GM21390 (cell line): ENCODE measurements at regions not wholly inside any gene's neighbourhood (a gene's known extent, or its start where the extent isn't known, plus 50 kb on each side); places are given as distances from the start of the nearest gene placed in this dataset.

ENCODE experiments used
- ATAC-seq: cut with Tn5 transposase; IDR thresholded peaks from one replicate; pipeline ENCODE4 v1.9.1; 2021; ENCODE audit not compliant: unreplicated experiment

GRCh38 chr10:4051011-4051640 is 266.1 kb upstream of the KLF6 start:
- ATAC-seq, result no peak

DNA sequence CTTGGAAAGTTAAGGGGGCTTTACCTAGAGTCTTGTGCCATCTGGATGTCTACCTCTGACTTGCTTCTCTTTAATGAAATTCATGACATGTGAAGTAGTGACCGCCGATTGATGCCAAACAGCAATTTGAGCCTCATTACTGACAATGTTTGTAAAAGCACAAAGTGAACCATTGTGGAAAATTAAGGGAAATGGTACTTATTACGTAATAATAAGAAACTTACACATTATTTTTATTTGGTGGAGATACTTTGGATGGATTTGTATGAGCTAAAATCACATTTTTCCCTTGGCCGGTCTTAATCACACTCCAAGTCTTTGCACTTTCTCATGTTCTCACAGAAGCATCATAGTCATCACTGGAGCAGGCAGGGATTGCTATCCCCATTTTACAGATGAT is 265.1 kb upstream of the KLF6 start:
- no peak for ATAC-seq

DNA sequence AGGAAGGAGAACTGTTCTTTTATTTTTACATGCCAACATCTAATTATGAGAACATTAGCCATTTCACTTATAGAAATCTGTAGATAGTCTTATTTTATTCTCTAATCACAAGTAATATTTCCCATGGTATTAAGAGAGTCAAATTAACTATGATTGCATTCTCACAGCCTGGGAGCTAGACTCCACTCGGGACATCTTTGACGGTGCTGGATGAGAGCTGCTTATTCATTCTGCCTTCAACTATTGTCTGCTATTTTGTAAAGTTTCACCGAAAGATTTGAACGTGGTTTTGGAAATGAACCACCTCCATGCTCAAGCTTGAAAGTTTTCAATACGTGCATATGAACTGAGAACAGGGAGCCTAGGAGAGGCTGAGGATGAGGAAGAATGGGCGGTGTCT is 264.3 kb upstream of the KLF6 start:
- no peak for ATAC-seq

GRCh38 chr10:4048236-4048864 is 263.3 kb upstream of the KLF6 start:
- no peak for ATAC-seq

DNA sequence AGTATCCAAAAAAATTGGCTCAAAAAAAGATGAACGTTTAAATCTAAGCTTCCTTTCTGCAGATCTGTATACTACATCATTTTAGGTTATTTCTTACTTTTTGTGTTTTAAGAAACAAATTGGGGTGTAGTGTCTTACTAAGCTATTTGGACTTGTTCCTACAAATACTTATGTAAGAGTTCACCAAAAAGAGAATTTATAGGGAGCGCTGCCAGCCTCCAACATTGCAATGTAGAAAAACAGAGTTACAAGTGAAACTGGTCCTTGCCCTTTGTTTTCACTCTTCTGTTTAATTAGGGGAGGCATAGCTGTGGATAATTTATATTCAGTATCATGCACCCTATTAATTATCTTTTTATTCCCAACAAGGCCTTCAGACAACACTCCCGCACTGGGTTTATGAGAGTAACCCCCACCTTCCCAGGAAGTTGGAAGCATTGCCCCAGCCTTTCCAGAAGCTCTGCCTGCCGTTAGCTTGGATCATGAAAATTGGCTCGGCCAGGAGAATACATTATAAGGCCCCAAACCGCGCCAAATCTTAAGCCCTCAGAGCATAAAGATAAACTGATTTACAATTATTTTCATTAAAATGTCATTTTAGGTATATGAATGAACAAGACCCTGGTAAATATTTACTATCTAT is 261.8 kb upstream of the KLF6 start:
- no peak for ATAC-seq

GRCh38 chr10:4046030-4046429 is 261.0 kb upstream of the KLF6 start:
- ATAC-seq, result no peak

GRCh38 chr10:4043897-4044665 is 259.1 kb upstream of the KLF6 start:
- ATAC-seq, result no peak

- no peak for ATAC-seq
Observed at GRCh38 chr10:4041635-4042034, 256.6 kb upstream of the KLF6 start.

- no peak for ATAC-seq
Observed at GRCh38 chr10:4038000-4038399, 253.0 kb upstream of the KLF6 start.

DNA sequence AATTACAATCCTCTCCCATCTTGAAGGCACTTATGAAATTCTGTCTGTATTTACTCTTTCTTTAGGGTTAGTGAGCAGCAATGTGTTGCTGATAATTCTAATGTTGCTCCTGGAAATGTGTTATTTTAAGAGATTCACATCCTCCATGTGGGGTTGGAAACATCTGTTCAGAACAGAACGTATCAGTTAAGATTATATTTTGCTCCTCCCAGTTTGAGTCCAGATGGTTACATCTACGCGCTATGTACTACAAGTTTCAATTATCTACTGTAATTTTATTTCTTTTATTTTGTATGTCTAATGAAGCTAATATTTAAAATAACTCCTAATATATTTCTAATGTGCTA is 250.6 kb upstream of the KLF6 start:
- ATAC-seq, result no peak

DNA sequence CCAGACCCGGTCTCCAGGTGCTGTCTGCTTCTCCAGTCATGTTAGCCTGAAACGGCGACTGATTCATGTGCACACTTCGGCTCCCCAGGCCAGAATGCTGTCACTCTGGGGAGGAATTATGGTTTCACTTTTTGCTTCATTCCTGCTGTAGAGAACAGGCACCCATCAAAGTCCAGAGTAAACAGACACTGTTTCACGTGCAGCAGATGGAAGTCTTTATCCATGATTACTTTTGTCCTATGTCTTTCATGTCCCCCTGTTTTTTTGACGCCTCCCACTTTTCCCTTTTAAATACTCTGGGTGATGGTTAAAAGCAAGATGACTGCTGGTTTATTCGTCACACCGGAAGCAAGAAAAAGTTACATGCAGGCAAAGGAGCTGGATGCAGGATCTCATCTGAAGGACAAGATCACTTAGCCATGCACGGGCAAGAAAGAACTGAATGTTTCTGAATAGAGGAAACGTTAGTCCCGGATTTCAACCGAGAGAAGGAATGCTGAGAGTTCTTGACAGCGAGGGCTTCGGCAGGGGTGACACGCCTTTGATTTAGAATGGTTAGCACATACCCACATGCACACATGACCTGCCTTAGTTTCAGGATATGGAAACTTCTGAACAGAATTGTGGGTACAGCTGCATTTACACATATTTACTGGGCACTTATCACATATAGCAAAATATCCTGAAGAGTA is 250.0 kb upstream of the KLF6 start:
- no peak for ATAC-seq

- peak; percentile 84 for ATAC-seq
Observed at GRCh38 chr10:4033341-4033896, 248.4 kb upstream of the KLF6 start.

DNA sequence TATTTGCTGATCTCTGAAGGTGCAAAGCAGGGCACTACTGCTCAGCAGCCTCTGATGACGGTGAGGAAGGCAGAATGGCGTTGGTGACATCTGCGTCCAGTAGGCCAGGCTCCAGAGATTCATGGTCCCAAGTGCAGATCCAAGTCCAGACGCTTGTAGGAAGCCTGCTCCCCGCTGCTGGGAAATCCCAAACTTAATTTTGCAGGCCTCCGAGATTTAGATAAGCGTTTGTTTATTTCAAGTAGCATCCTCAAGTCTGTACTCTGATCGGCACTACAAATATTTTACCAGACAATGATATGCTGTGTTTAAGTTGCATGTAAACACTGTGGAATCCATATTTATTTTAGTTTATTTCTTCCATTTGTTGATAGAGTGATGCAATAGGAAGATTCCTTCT is 244.9 kb upstream of the KLF6 start:
- ATAC-seq, result no peak

DNA sequence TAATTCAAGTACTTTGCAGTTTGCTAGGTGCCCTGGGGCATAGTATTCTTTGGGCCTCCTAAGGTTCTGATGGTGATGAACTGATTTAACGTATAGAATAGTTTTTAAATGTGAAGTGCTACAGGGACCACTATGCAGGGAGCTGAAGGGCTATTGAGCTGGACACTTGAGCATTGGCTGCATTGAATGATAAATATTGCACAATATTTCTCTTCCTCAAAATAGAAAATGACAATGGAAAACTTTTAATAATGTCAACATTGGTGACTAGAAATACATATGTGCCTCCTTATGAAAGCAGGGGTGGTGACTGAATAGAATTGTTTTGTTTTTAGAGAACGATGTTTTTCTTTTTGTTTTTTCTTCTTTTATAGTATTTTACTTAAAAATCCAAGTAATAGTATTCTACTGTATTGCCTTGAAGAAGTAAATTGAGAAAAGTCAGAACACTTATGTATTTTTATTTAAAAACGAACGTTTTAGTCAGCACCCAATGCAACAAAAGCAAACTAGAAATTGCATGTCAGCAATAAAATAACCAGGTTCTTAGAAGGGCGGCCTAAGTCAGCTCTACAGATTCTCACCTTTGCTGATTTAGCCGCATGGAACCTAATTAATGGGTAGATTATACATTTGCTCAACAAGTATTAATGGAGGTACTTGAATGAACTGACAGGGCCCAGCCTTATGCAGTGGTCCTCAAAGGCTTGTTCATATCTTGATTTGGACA is 244.0 kb upstream of the KLF6 start:
- ATAC-seq, result no peak

DNA sequence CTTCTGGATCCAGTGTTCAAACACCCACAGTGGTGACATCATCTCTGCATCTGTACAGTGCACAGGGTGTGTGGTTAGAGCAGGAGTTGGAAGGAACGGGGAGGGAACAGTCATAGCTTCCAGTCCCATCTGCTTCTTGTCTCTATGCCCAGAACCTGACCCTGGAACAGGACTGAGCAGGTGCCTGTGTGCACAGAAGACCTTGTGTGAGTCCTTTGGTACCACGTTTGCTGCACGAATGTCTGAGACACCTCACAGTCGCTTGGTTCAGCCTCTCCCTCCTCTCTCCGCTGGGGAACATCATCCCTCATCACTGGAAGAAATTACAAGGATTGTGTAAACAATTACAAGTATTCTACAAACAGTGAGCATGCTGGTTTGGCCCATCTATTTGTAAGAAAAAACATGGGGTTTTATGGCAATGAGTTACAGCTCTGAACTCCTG is 243.0 kb upstream of the KLF6 start:
- no peak for ATAC-seq

DNA sequence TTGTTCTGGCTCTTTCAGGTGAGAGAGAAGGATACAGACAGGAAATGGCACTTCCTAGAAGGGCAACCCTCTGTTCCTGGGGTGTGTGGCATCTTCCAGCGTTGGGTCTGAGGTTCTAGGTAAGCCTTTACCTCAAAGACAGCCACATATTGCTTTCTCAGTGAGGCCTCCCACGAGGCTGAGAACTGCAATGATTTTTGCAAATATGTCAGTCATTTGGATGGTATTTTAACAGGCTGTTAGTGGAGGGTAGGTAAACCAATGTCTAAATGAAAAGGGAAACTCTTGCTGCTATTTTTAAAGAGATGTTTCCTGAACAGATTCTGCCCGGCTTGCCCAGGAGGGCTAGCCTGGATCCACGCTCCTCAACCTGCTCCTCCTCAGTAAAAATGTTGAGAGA is 240.3 kb upstream of the KLF6 start:
- ATAC-seq, result no peak

DNA sequence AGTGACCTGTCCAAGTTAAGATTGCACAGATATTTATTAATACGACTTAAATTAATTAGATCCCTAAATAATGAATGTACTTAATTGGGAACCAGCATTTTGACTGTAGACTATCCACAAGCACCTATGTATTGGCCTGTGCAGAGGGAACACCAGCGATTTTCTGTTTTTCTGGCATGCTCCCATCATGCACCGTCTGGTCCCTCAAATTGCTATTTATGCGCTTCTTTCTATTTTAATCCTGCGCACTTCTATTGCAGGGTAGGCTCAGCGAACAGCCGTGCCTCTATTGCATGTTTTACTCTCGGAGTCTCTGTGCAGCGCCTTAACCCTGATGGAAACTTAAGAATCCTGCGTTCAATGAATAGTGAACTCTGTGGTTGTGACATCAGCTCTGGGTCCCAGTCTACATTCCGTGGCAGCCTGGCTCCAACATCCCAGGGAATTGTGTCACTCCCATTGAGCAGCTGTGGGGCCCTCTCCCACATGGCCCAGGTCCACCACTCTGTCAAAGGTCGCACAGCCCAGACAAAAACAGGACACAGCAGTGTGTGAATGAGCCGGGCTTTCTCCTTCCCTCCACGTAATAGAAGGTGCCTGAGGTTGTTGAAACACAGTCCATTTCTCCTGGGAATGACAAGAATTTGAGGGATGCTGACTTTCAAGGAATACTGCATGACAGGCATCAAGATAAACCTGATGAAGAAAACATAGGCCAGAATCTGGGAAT is 239.7 kb upstream of the KLF6 start:
- ATAC-seq, result no peak

DNA sequence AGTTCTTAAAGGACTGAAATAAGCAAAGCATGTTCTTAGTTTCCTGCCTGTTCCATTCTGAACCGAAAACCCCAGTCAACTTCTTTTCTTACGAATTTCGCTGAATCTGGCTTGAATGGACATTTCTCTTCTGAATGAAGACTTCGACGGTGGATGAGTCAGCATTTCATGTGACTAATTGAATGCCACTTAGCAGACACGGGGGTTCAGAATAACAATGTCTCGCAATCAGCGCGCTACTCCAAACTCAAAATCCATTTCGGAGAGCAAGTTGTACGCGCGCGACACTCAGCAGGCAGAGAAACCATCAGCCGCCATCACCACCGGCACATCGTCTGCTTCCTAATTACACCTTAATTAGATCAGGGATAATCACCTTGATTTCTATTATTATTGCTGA is 239.0 kb upstream of the KLF6 start:
- no peak for ATAC-seq

- ATAC-seq, result no peak
Observed at GRCh38 chr10:4022473-4022872, 237.5 kb upstream of the KLF6 start.

- ATAC-seq, result no peak
Observed at GRCh38 chr10:4020631-4021030, 235.6 kb upstream of the KLF6 start.
